Keratinocyte (primary cell): ENCODE measurements at regions not wholly inside any gene's neighbourhood (a gene's known extent, or its start where the extent isn't known, plus 50 kb on each side); places are given as distances from the start of the nearest gene placed in this dataset.

Experiments
- DNase-seq: peaks from one replicate; pipeline ENCODE4 v3.0.0-alpha.2; 2011; ENCODE audit warnings: low read depth, missing footprints, low spot score
- FAIRE-seq: peaks from 2 replicates; lab custom pipeline; 2011; peaks lifted over from hg19 to GRCh38; lab: Jason Lieb, UNC
- H2AFZ ChIP-seq: 2 replicates; pipeline ENCODE4 v1.6.0; 2012; ENCODE audit warnings: low read length, control low read depth, inconsistent platforms; ENCODE audit not compliant: control insufficient read depth
- H3K27ac ChIP-seq: 2 replicates; pipeline ENCODE4 v1.5.1; 2011; ENCODE audit warnings: low read length; ENCODE audit not compliant: control insufficient read depth, insufficient read depth
- H3K27me3 ChIP-seq: 3 replicates; pipeline ENCODE4 v1.6.0; 2011; ENCODE audit warnings: low read length; ENCODE audit not compliant: control insufficient read depth, insufficient read depth; ENCODE audit errors: extremely low read depth
- H3K36me3 ChIP-seq, 2 experiments: 2 replicates in 1 of 2; 3 replicates in 1 of 2; pipeline ENCODE4 v1.5.1; 2011; ENCODE audit warnings: low read length in 2 of 2, mild to moderate bottlenecking in 1 of 2; ENCODE audit not compliant: control insufficient read depth in 2 of 2, insufficient read depth in 2 of 2; ENCODE audit errors: extremely low read depth in 1 of 2
- H3K4me1 ChIP-seq: 3 replicates; pipeline ENCODE4 v1.5.1; 2011; ENCODE audit warnings: low read length; ENCODE audit not compliant: control insufficient read depth, insufficient read depth; ENCODE audit errors: extremely low read depth
- H3K4me2 ChIP-seq: 3 replicates; pipeline ENCODE4 v1.6.0; 2011; ENCODE audit warnings: low read depth, low read length; ENCODE audit not compliant: control insufficient read depth, insufficient read depth; ENCODE audit errors: extremely low read depth
- H3K4me3 ChIP-seq, 3 experiments: fragments of 200-600 bp in 1 of 3; sonication (generic) in 1 of 3; 2 replicates in 2 of 3; 3 replicates in 1 of 3; pipeline ENCODE4 v1.5.1; 2011 to 2016; ENCODE audit warnings: low read length in 3 of 3, mild to moderate bottlenecking in 3 of 3, control low read depth in 2 of 3, inconsistent platforms in 1 of 3, low read depth in 1 of 3, mixed read lengths in 1 of 3, mixed run types in 1 of 3, moderate library complexity in 1 of 3; ENCODE audit not compliant: control insufficient read depth in 2 of 3, insufficient read depth in 2 of 3; ENCODE audit errors: extremely low read depth in 1 of 3
- H3K79me2 ChIP-seq: 2 replicates; pipeline ENCODE4 v1.6.0; 2012; ENCODE audit warnings: low read length; ENCODE audit not compliant: control insufficient read depth, insufficient read depth
- H3K9ac ChIP-seq: 3 replicates; pipeline ENCODE4 v1.6.0; 2011; ENCODE audit warnings: low read length; ENCODE audit not compliant: control insufficient read depth, insufficient read depth; ENCODE audit errors: extremely low read depth
- H3K9me1 ChIP-seq: 3 replicates; pipeline ENCODE4 v1.6.0; 2011; ENCODE audit warnings: low read length; ENCODE audit not compliant: control insufficient read depth, insufficient read depth; ENCODE audit errors: extremely low read depth
- H3K9me3 ChIP-seq: 2 replicates; pipeline ENCODE4 v1.5.1; 2012; ENCODE audit warnings: low read depth, low read length; ENCODE audit not compliant: control insufficient read depth
- H4K20me1 ChIP-seq: 3 replicates; pipeline ENCODE4 v1.6.0; 2011; ENCODE audit warnings: low read length; ENCODE audit not compliant: control insufficient read depth, insufficient read depth; ENCODE audit errors: extremely low read depth
- CTCF ChIP-seq, 3 experiments: IDR thresholded peaks in 1 of 3; conservative IDR thresholded peaks in 1 of 3; optimal IDR thresholded peaks in 1 of 3; 2 replicates in 2 of 3; 3 replicates in 1 of 3; pipeline versions ENCODE3 to v1.5.1; 2011; ENCODE audit warnings: low read length in 3 of 3, mild to moderate bottlenecking in 3 of 3, moderate library complexity in 2 of 3, control low read depth in 1 of 3, inconsistent platforms in 1 of 3; ENCODE audit not compliant: insufficient read depth in 2 of 3; ENCODE audit errors: extremely low read depth in 1 of 3
- EZH2 ChIP-seq: IDR thresholded peaks from one replicate; pipeline ENCODE4 v1.6.1; 2012; ENCODE audit warnings: inconsistent platforms, mild to moderate bottlenecking, low read length, moderate library complexity
- dilution Hi-C: fragments of 300-500 bp; cut with MboI; formaldehyde crosslinking; loops from one replicate; pipeline ENCODE4 v1.7.0; 2020; ENCODE audit warnings: low sequenced_read_pairs; ENCODE audit not compliant: extremely low pct_ligation_motif_present

- Histone ChIP-seq H3K4me1 (no peaks in the 10 kb centered on the region), H3K9me1 (no peaks in the 10 kb centered on the region), H3K36me3 (no peaks in the 10 kb centered on the region), H3K79me2 (no peaks in the 10 kb centered on the region), H3K27me3 (no peaks in the 10 kb centered on the region), H3K4me2 (no peak overlapping the region), H2AFZ (no peak overlapping the region), H3K27ac (no peak overlapping the region), H3K9me3 (no peaks in the 10 kb centered on the region), H4K20me1 (no peaks in the 10 kb centered on the region), H3K9ac (no peak overlapping the region), H3K4me3 (no peak overlapping the region)
- dilution Hi-C loops: no loop called here
- TF ChIP-seq CTCF (optimal IDR thresholded peaks at IDR 0.05 in 1 of 3, IDR thresholded peaks at IDR 0.05 in 1 of 3, conservative IDR thresholded peaks at IDR 0.05 in 1 of 3; ENCODE audit: extremely low read depth in 1 of 3, insufficient read depth in 2 of 3, low read length in 3 of 3): no peak
- no peak for TF ChIP-seq EZH2
- DNase-seq (no peak), FAIRE-seq (no peak)
These were observed 420.5 kb downstream of the GXYLT1 start for GRCh38 chr12:41724216-41724615.

- Histone ChIP-seq H3K4me2 (no peak overlapping the region), H3K4me3 (no peak overlapping the region), H3K79me2 (no peaks in the 10 kb centered on the region), H3K9me3 (no peaks in the 10 kb centered on the region), H3K36me3 (no peaks in the 10 kb centered on the region), H3K27me3 (no peaks in the 10 kb centered on the region), H3K4me1 (no peaks in the 10 kb centered on the region), H3K27ac (no peak overlapping the region), H3K9ac (no peak overlapping the region), H4K20me1 (no peaks in the 10 kb centered on the region), H3K9me1 (no peaks in the 10 kb centered on the region), H2AFZ (no peak overlapping the region)
- dilution Hi-C loops: no loop called here
- TF ChIP-seq EZH2: no peak
- DNase-seq (no peak), FAIRE-seq (no peak)
These were observed 425.5 kb downstream of the GXYLT1 start for GRCh38 chr12:41719214-41719613.

- Histone ChIP-seq H3K4me2 (no peak overlapping the region), H2AFZ (no peak overlapping the region), H3K4me1 (no peaks in the 10 kb centered on the region), H3K4me3 (no peak overlapping the region), H3K79me2 (no peaks in the 10 kb centered on the region), H3K9ac (no peak overlapping the region), H3K9me1 (no peaks in the 10 kb centered on the region), H3K9me3 (no peaks in the 10 kb centered on the region), H3K36me3 (no peaks in the 10 kb centered on the region), H4K20me1 (no peaks in the 10 kb centered on the region), H3K27ac (no peak overlapping the region), H3K27me3 (no peaks in the 10 kb centered on the region)
- dilution Hi-C loops: no loop called here
- DNase-seq: no peak
- TF ChIP-seq CTCF (optimal IDR thresholded peaks at IDR 0.05 in 1 of 3, IDR thresholded peaks at IDR 0.05 in 1 of 3, conservative IDR thresholded peaks at IDR 0.05 in 1 of 3; ENCODE audit: extremely low read depth in 1 of 3, insufficient read depth in 2 of 3, low read length in 3 of 3) (no peak), EZH2 (no peak)
- FAIRE-seq: no peak
These were observed 429.4 kb downstream of the GXYLT1 start for GRCh38 chr12:41715256-41715655.
